ENCODE measurements at regions not wholly inside any gene's neighbourhood (a gene's known extent, or its start where the extent isn't known, plus 50 kb on each side); places are given as distances from the start of the nearest gene placed in this dataset.

GRCh38 chrX:20988118-20988517 lies 386.1 kb upstream of the CNKSR2 start:
- TF ChIP-seq CTCF (IDR thresholded peaks at IDR 0.05; ENCODE audit: low read depth, low read length, missing control alignments), result no peak
- H3K4me3 ChIP-seq (ENCODE audit: low read depth, low read length), result no peak overlapping the region
- no peak for DNase-seq (ENCODE audit: low read depth)

GRCh38 chrX:20980426-20980825 lies 393.8 kb upstream of the CNKSR2 start:
- DNase-seq (ENCODE audit: low read depth), result no peak
- no peak for TF ChIP-seq CTCF (IDR thresholded peaks at IDR 0.05; ENCODE audit: low read depth, low read length, missing control alignments)
- no peak overlapping the region for H3K4me3 ChIP-seq (ENCODE audit: low read depth, low read length)

GRCh38 chrX:20974326-20974725 lies 399.9 kb upstream of the CNKSR2 start:
- no peak for DNase-seq (ENCODE audit: low read depth)
- TF ChIP-seq CTCF (IDR thresholded peaks at IDR 0.05; ENCODE audit: low read depth, low read length, missing control alignments), result no peak
- H3K4me3 ChIP-seq (ENCODE audit: low read depth, low read length), result no peak overlapping the region

GRCh38 chrX:20973038-20973437 lies 401.2 kb upstream of the CNKSR2 start:
- no peak for DNase-seq (ENCODE audit: low read depth)
- TF ChIP-seq CTCF (IDR thresholded peaks at IDR 0.05; ENCODE audit: low read depth, low read length, missing control alignments), result no peak
- no peak overlapping the region for H3K4me3 ChIP-seq (ENCODE audit: low read depth, low read length)

- TF ChIP-seq CTCF (IDR thresholded peaks at IDR 0.05; ENCODE audit: low read depth, low read length, missing control alignments), result no peak
- DNase-seq (ENCODE audit: low read depth), result no peak
- no peak overlapping the region for H3K4me3 ChIP-seq (ENCODE audit: low read depth, low read length)
Observed at GRCh38 chrX:20971250-20971649, 403.0 kb upstream of the CNKSR2 start.

GRCh38 chrX:20969565-20969964 lies 404.7 kb upstream of the CNKSR2 start:
- no peak for DNase-seq (ENCODE audit: low read depth)
- H3K4me3 ChIP-seq (ENCODE audit: low read depth, low read length), result no peak overlapping the region
- TF ChIP-seq CTCF (IDR thresholded peaks at IDR 0.05; ENCODE audit: low read depth, low read length, missing control alignments), result no peak

- H3K4me3 ChIP-seq (ENCODE audit: low read depth, low read length), result no peak overlapping the region
- TF ChIP-seq CTCF (IDR thresholded peaks at IDR 0.05; ENCODE audit: low read depth, low read length, missing control alignments), result no peak
- DNase-seq (ENCODE audit: low read depth), result no peak
Observed at GRCh38 chrX:20968996-20969395, 405.2 kb upstream of the CNKSR2 start.

All from GM12864 (cell line).